GM23338 (cell line): ENCODE measurements at regions not wholly inside any gene's neighbourhood (a gene's known extent, or its start where the extent isn't known, plus 50 kb on each side); places are given as distances from the start of the nearest gene placed in this dataset.

ENCODE experiments used
- CREB1 ChIP-seq: fragments of 250-450 bp; sonication (Bioruptor Pico); IDR thresholded peaks from 2 replicates; pipeline ENCODE4 v1.5.0; 2020; ENCODE audit warnings: low read depth, mild to moderate bottlenecking, moderate library complexity
- EZH2 ChIP-seq: fragments of 200-600 bp; sonication (generic); IDR thresholded peaks from one replicate; pipeline ENCODE4 v1.8.0; 2017; ENCODE audit warnings: antibody characterized with exemption, mild to moderate bottlenecking, low read depth; ENCODE audit not compliant: unreplicated experiment
- EZH2phosphoT487 ChIP-seq: fragments of 200-600 bp; sonication (generic); IDR thresholded peaks from one replicate; pipeline ENCODE4 v1.8.1; 2018; ENCODE audit warnings: antibody characterized with exemption; ENCODE audit not compliant: unreplicated experiment
- JUNB ChIP-seq: IDR thresholded peaks from one replicate; pipeline ENCODE4 v1.6.1; 2016; ENCODE audit warnings: antibody characterized with exemption; ENCODE audit not compliant: unreplicated experiment
- NANOG ChIP-seq: IDR thresholded peaks from 2 replicates; pipeline ENCODE4 v1.6.1; 2016; ENCODE audit warnings: antibody characterized with exemption, borderline replicate concordance
- POLR2AphosphoS5 ChIP-seq: IDR thresholded peaks from 2 replicates; pipeline ENCODE4 v1.6.1; 2016; ENCODE audit warnings: antibody characterized with exemption, low read depth
- STAT1 ChIP-seq: IDR thresholded peaks from one replicate; pipeline ENCODE4 v1.6.1; 2016; ENCODE audit warnings: antibody characterized with exemption; ENCODE audit not compliant: unreplicated experiment
- ZNF331 ChIP-seq: fragments of 250-450 bp; sonication (Bioruptor Pico); IDR thresholded peaks from 2 replicates; pipeline ENCODE4 v1.5.0; 2020; ENCODE audit warnings: low read depth, mild to moderate bottlenecking, moderate library complexity
- TF ChIP-seq, protein P1 (sequence below), 2 experiments: fragments of 200-600 bp in 1 of 2; sonication (generic) in 1 of 2; conservative IDR thresholded peaks; 2 replicates each; pipeline versions ENCODE4 v1.5.1 to v1.6.1; 2016 to 2017; ENCODE audit warnings: antibody characterized with exemption in 2 of 2, low read depth in 2 of 2, mild to moderate bottlenecking in 2 of 2, moderate library complexity in 1 of 2
- TF ChIP-seq, protein P2 (sequence below): IDR thresholded peaks from one replicate; pipeline ENCODE4 v1.6.1; 2018; ENCODE audit warnings: antibody characterized with exemption; ENCODE audit not compliant: unreplicated experiment
- TF ChIP-seq, protein P3 (sequence below): IDR thresholded peaks from 2 replicates; pipeline ENCODE4 v1.6.1; 2016; ENCODE audit warnings: antibody characterized with exemption

DNA sequence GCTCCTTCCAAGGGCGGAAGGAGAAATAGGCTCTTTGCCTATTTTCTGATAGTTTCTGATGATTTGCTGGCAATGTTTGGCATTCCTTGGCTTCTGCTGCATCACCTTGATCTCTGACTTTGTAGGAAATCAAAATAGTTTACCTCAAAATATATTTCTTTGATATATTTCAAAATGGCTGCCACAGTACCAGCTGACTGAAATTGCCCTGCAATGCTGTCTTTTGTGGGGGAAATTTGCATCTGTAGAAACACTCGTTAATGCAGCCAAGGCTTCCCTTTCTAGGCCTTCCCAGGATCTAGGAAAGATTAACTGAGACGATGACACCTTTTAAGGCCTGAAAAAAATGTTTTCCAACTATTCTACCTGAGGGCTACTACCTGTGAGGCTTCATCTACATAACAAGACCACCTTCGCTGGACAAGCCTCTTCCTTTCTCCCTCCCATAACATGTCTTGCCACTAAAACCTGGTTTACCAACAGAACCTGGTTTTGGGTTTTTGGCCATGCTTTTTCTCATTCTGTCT, 212.8 kb upstream of the SSTR1 start:
- TF ChIP-seq, protein P1, sequence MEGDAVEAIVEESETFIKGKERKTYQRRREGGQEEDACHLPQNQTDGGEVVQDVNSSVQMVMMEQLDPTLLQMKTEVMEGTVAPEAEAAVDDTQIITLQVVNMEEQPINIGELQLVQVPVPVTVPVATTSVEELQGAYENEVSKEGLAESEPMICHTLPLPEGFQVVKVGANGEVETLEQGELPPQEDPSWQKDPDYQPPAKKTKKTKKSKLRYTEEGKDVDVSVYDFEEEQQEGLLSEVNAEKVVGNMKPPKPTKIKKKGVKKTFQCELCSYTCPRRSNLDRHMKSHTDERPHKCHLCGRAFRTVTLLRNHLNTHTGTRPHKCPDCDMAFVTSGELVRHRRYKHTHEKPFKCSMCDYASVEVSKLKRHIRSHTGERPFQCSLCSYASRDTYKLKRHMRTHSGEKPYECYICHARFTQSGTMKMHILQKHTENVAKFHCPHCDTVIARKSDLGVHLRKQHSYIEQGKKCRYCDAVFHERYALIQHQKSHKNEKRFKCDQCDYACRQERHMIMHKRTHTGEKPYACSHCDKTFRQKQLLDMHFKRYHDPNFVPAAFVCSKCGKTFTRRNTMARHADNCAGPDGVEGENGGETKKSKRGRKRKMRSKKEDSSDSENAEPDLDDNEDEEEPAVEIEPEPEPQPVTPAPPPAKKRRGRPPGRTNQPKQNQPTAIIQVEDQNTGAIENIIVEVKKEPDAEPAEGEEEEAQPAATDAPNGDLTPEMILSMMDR (conservative IDR thresholded peaks at IDR 0.05; ENCODE audit: low read depth in 2 of 2) = no peak
- TF ChIP-seq EZH2 (no peak), JUNB (no peak), STAT1 (no peak), POLR2AphosphoS5 (no peak), EZH2phosphoT487 (no peak), CREB1 (CRISPR knock-in tag) (no peak), NANOG (0 out of 2 replicates have a peak, but pooled peaks have one; percentile 24), ZNF331 (CRISPR knock-in tag) (no peak)
- TF ChIP-seq, protein P2, sequence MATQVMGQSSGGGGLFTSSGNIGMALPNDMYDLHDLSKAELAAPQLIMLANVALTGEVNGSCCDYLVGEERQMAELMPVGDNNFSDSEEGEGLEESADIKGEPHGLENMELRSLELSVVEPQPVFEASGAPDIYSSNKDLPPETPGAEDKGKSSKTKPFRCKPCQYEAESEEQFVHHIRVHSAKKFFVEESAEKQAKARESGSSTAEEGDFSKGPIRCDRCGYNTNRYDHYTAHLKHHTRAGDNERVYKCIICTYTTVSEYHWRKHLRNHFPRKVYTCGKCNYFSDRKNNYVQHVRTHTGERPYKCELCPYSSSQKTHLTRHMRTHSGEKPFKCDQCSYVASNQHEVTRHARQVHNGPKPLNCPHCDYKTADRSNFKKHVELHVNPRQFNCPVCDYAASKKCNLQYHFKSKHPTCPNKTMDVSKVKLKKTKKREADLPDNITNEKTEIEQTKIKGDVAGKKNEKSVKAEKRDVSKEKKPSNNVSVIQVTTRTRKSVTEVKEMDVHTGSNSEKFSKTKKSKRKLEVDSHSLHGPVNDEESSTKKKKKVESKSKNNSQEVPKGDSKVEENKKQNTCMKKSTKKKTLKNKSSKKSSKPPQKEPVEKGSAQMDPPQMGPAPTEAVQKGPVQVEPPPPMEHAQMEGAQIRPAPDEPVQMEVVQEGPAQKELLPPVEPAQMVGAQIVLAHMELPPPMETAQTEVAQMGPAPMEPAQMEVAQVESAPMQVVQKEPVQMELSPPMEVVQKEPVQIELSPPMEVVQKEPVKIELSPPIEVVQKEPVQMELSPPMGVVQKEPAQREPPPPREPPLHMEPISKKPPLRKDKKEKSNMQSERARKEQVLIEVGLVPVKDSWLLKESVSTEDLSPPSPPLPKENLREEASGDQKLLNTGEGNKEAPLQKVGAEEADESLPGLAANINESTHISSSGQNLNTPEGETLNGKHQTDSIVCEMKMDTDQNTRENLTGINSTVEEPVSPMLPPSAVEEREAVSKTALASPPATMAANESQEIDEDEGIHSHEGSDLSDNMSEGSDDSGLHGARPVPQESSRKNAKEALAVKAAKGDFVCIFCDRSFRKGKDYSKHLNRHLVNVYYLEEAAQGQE = no peak
- TF ChIP-seq, protein P3, sequence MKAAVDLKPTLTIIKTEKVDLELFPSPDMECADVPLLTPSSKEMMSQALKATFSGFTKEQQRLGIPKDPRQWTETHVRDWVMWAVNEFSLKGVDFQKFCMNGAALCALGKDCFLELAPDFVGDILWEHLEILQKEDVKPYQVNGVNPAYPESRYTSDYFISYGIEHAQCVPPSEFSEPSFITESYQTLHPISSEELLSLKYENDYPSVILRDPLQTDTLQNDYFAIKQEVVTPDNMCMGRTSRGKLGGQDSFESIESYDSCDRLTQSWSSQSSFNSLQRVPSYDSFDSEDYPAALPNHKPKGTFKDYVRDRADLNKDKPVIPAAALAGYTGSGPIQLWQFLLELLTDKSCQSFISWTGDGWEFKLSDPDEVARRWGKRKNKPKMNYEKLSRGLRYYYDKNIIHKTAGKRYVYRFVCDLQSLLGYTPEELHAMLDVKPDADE = no peak
